NCI-H1694 (cell line): ENCODE measurements at regions not wholly inside any gene's neighbourhood (a gene's known extent, or its start where the extent isn't known, plus 50 kb on each side); places are given as distances from the start of the nearest gene placed in this dataset.
"Not testable (repeated sequence)": the region's sequence is repeated elsewhere in the genome, so short reads cannot be mapped to it uniquely, and the experiment has no call there.

Experiments
- DNase-seq: peaks from one replicate; lab custom pipeline; 2025; lab: John Stamatoyannopoulos, UW

- no peak for DNase-seq
Measured at GRCh38 chr1:102661481-102661880, 446.8 kb downstream of the COL11A1 start.

- not testable (repeated sequence) for DNase-seq
Measured at GRCh38 chr1:102659876-102660483, 448.3 kb downstream of the COL11A1 start.

- no peak for DNase-seq
Measured at GRCh38 chr1:102655034-102655433, 453.3 kb downstream of the COL11A1 start.

GRCh38 chr1:102640872-102641271, 467.4 kb downstream of the COL11A1 start:
- DNase-seq, result no peak

GRCh38 chr1:102640312-102640711, 468.0 kb downstream of the COL11A1 start:
- no peak for DNase-seq

GRCh38 chr1:102631691-102632090, 476.6 kb downstream of the COL11A1 start:
- DNase-seq, result no peak

GRCh38 chr1:102630041-102630440, 478.3 kb downstream of the COL11A1 start:
- DNase-seq, result no peak

GRCh38 chr1:102628109-102628613, 480.2 kb downstream of the COL11A1 start:
- DNase-seq, result peak; percentile 4

GRCh38 chr1:102627145-102627544, 481.2 kb downstream of the COL11A1 start:
- no peak for DNase-seq

GRCh38 chr1:102615896-102616295, 492.4 kb downstream of the COL11A1 start:
- no peak for DNase-seq

- no peak for DNase-seq
Measured at GRCh38 chr1:102595106-102595505, 513.2 kb downstream of the COL11A1 start.

- DNase-seq, result no peak
Measured at GRCh38 chr1:102593276-102593675, 515.0 kb downstream of the COL11A1 start.

- DNase-seq, result no peak
Measured at GRCh38 chr1:102588536-102588935, 519.8 kb downstream of the COL11A1 start.

- no peak for DNase-seq
Measured at GRCh38 chr1:102586022-102586421, 522.3 kb downstream of the COL11A1 start.

GRCh38 chr1:102580806-102581205, 527.5 kb downstream of the COL11A1 start:
- no peak for DNase-seq

- no peak for DNase-seq
Measured at GRCh38 chr1:102578804-102579203, 529.5 kb downstream of the COL11A1 start.

GRCh38 chr1:102572637-102573036, 535.7 kb downstream of the COL11A1 start:
- DNase-seq, result no peak

- DNase-seq, result no peak
Measured at GRCh38 chr1:102566182-102566581, 542.1 kb downstream of the COL11A1 start.

- no peak for DNase-seq
Measured at GRCh38 chr1:102562380-102562779, 545.9 kb downstream of the COL11A1 start.

GRCh38 chr1:102550729-102551384, 554.1 kb upstream of the OLFM3 start:
- no peak for DNase-seq

GRCh38 chr1:102546251-102546650, 549.5 kb upstream of the OLFM3 start:
- DNase-seq, result no peak

- DNase-seq, result no peak
Measured at GRCh38 chr1:102535829-102536505, 539.2 kb upstream of the OLFM3 start.

- no peak for DNase-seq
Measured at GRCh38 chr1:102531036-102531435, 534.3 kb upstream of the OLFM3 start.
